GM06990 (cell line): ENCODE measurements at regions not wholly inside any gene's neighbourhood (a gene's known extent, or its start where the extent isn't known, plus 50 kb on each side); places are given as distances from the start of the nearest gene placed in this dataset.

Experiments used
- DNase-seq: peaks from one replicate; pipeline ENCODE4 v3.0.0-alpha.2; 2011; ENCODE audit not compliant: insufficient read length; ENCODE audit errors: extremely low read depth
- H3K27me3 ChIP-seq: replicated peaks from 2 replicates; pipeline ENCODE4 v1.6.0; 2011; ENCODE audit warnings: low read length; ENCODE audit not compliant: control insufficient read depth, insufficient read depth
- H3K36me3 ChIP-seq: 2 replicates; pipeline ENCODE4 v1.5.1; 2011; ENCODE audit warnings: low read length; ENCODE audit not compliant: control insufficient read depth, insufficient read depth
- H3K4me3 ChIP-seq: replicated peaks from 2 replicates; pipeline ENCODE4 v1.5.1; 2011; ENCODE audit warnings: low read depth, mild to moderate bottlenecking, control low read depth, low read length
- CTCF ChIP-seq: IDR thresholded peaks from 2 replicates; pipeline ENCODE4 v1.5.1; 2011; ENCODE audit warnings: low read length, control low read depth, mild to moderate bottlenecking, inconsistent platforms; ENCODE audit not compliant: insufficient read depth, poor library complexity, severe bottlenecking

GRCh38 chr15:62545467-62546227, 380.6 kb upstream of the C2CD4B start:
- no peak for DNase-seq
- TF ChIP-seq CTCF, result no peak

GRCh38 chr15:62546628-62547027, 381.5 kb upstream of the C2CD4B start:
- TF ChIP-seq CTCF, result no peak
- Histone ChIP-seq H3K27me3 (peaks cover 2% of the 10 kb centered on the region), H3K36me3 (no peaks in the 10 kb centered on the region), H3K4me3 (no peak overlapping the region)
- DNase-seq, result no peak

More at GRCh38 chr15:62545467-62546227, 380.6 kb upstream of the C2CD4B start:
- Histone ChIP-seq H3K36me3 (no peaks in the 10 kb centered on the region), H3K27me3 (peaks cover 2% of the 10 kb centered on the region), H3K4me3 (no peak overlapping the region)

GRCh38 chr15:62547584-62547983, 382.5 kb upstream of the C2CD4B start:
- H3K36me3 ChIP-seq, result no peaks in the 10 kb centered on the region
- no peak for DNase-seq
- peaks cover 2% of the 10 kb centered on the region for H3K27me3 ChIP-seq
- no peak for TF ChIP-seq CTCF
- H3K4me3 ChIP-seq, result no peak overlapping the region

GRCh38 chr15:62549345-62549970, 384.4 kb upstream of the C2CD4B start:
- no peaks in the 10 kb centered on the region for H3K36me3 ChIP-seq
- H3K27me3 ChIP-seq, result peaks cover 2% of the 10 kb centered on the region
- TF ChIP-seq CTCF, result peak; percentile 72
- no peak for DNase-seq
- no peak overlapping the region for H3K4me3 ChIP-seq

- no peaks in the 10 kb centered on the region for H3K36me3 ChIP-seq
- DNase-seq, result no peak
- no peak overlapping the region for H3K4me3 ChIP-seq
- TF ChIP-seq CTCF, result no peak
- H3K27me3 ChIP-seq, result peaks cover 2% of the 10 kb centered on the region
These were observed 385.0 kb upstream of the C2CD4B start for GRCh38 chr15:62550106-62550505.
